Peyer's patch (tissue), 4 donors: ENCODE measurements at regions not wholly inside any gene's neighbourhood (a gene's known extent, or its start where the extent isn't known, plus 50 kb on each side); places are given as distances from the start of the nearest gene placed in this dataset.

Source experiments
- DNase-seq, 3 donors: peaks; one replicate each; pipeline ENCODE4 v3.0.0-alpha.2; 2017 to 2019
- H3K27ac ChIP-seq, 4 donors: fragments of 200-600 bp; sonication (generic); one replicate each; pipeline ENCODE4 v1.5.1; 2016 to 2019
- H3K27me3 ChIP-seq, 2 donors: fragments of 200-600 bp; sonication (generic); one replicate each; pipeline ENCODE4 v1.5.1; 2019
- H3K36me3 ChIP-seq, 3 donors: fragments of 200-600 bp; sonication (generic); one replicate each; pipeline ENCODE4 v1.5.1; 2016 to 2019
- H3K4me1 ChIP-seq, 4 donors: fragments of 200-600 bp; sonication (generic); one replicate each; pipeline ENCODE4 v1.5.1; 2016 to 2019
- H3K4me3 ChIP-seq, 4 donors: fragments of 200-600 bp; sonication (generic); 1 replicate in 3 of 4; 2 replicates in 1 of 4; pipeline ENCODE4 v1.5.1; 2016 to 2019; ENCODE audit warnings: mild to moderate bottlenecking in 1 of 4
- H3K9me3 ChIP-seq, 4 donors: fragments of 200-600 bp; sonication (generic); one replicate each; pipeline ENCODE4 v1.5.1; 2016 to 2019; ENCODE audit warnings: mild to moderate bottlenecking in 1 of 4
- CTCF ChIP-seq, 6 experiments: fragments of 450-650 bp in 4 of 6; fragments of 200-600 bp in 2 of 6; sonication (generic) in 1 of 6; IDR thresholded peaks; one replicate each; pipeline ENCODE4 v1.5.1; 2017 to 2019; ENCODE audit warnings: antibody characterized with exemption in 6 of 6, mild to moderate bottlenecking in 3 of 6, moderate library complexity in 1 of 6
- POLR2A ChIP-seq, 2 donors: fragments of 450-650 bp; IDR thresholded peaks; one replicate each; pipeline ENCODE4 v1.5.1; 2017; ENCODE audit warnings: antibody characterized with exemption in 2 of 2, mild to moderate bottlenecking in 2 of 2, moderate library complexity in 2 of 2

GRCh38 chr5:97836816-97837215, 653.8 kb upstream of the RIOK2 start:
- Histone ChIP-seq H3K4me1 (no peaks in the 10 kb centered on the region), H3K27ac (no peak overlapping the region), H3K36me3 (no peaks in the 10 kb centered on the region), H3K4me3 (no peak overlapping the region), H3K9me3 (no peaks in the 10 kb centered on the region), H3K27me3 (no peaks in the 10 kb centered on the region)
- DNase-seq: no peak
- TF ChIP-seq CTCF (IDR thresholded peaks at IDR 0.05) (no peak), POLR2A (IDR thresholded peaks at IDR 0.05) (no peak)

- no peak overlapping the region for H3K27ac ChIP-seq
- DNase-seq: no peak
- no peaks in the 10 kb centered on the region for H3K36me3 ChIP-seq
- H3K4me3 ChIP-seq: no peak overlapping the region
- H3K27me3 ChIP-seq: no peaks in the 10 kb centered on the region
- H3K9me3 ChIP-seq: no peaks in the 10 kb centered on the region
- H3K4me1 ChIP-seq: no peaks in the 10 kb centered on the region
- TF ChIP-seq CTCF (IDR thresholded peaks at IDR 0.05): no peak
- TF ChIP-seq POLR2A (IDR thresholded peaks at IDR 0.05): no peak
These were observed 655.2 kb upstream of the RIOK2 start for GRCh38 chr5:97838214-97838613.

- TF ChIP-seq POLR2A (IDR thresholded peaks at IDR 0.05): no peak
- no peak for DNase-seq
- Histone ChIP-seq H3K9me3 (no peaks in the 10 kb centered on the region), H3K36me3 (no peaks in the 10 kb centered on the region), H3K4me3 (no peak overlapping the region), H3K4me1 (no peaks in the 10 kb centered on the region), H3K27ac (no peak overlapping the region), H3K27me3 (no peaks in the 10 kb centered on the region)
These were observed 656.5 kb upstream of the RIOK2 start for GRCh38 chr5:97839341-97840086.

- no peak for DNase-seq
- no peaks in the 10 kb centered on the region for H3K36me3 ChIP-seq
- H3K27ac ChIP-seq: no peak overlapping the region
- H3K4me3 ChIP-seq: no peak overlapping the region
- H3K9me3 ChIP-seq: no peaks in the 10 kb centered on the region
- H3K27me3 ChIP-seq: no peaks in the 10 kb centered on the region
- no peaks in the 10 kb centered on the region for H3K4me1 ChIP-seq
- no peak for TF ChIP-seq CTCF (IDR thresholded peaks at IDR 0.05)
- no peak for TF ChIP-seq POLR2A (IDR thresholded peaks at IDR 0.05)
These were observed 657.6 kb upstream of the RIOK2 start for GRCh38 chr5:97840643-97841042.

GRCh38 chr5:97842687-97843086, 659.6 kb upstream of the RIOK2 start:
- Histone ChIP-seq H3K4me1 (no peaks in the 10 kb centered on the region), H3K36me3 (no peaks in the 10 kb centered on the region), H3K27me3 (no peaks in the 10 kb centered on the region), H3K4me3 (no peak overlapping the region), H3K27ac (no peak overlapping the region), H3K9me3 (no peaks in the 10 kb centered on the region)
- TF ChIP-seq POLR2A (IDR thresholded peaks at IDR 0.05) (no peak), CTCF (IDR thresholded peaks at IDR 0.05) (no peak)
- no peak for DNase-seq

- no peaks in the 10 kb centered on the region for H3K27me3 ChIP-seq
- TF ChIP-seq CTCF (IDR thresholded peaks at IDR 0.05) (no peak), POLR2A (IDR thresholded peaks at IDR 0.05) (no peak)
- no peak overlapping the region for H3K27ac ChIP-seq
- no peaks in the 10 kb centered on the region for H3K9me3 ChIP-seq
- no peaks in the 10 kb centered on the region for H3K36me3 ChIP-seq
- no peak overlapping the region for H3K4me3 ChIP-seq
- no peaks in the 10 kb centered on the region for H3K4me1 ChIP-seq
- no peak for DNase-seq
These were observed 661.8 kb upstream of the RIOK2 start for GRCh38 chr5:97844797-97845196.
